Osteoblast (primary cell): ENCODE measurements at regions not wholly inside any gene's neighbourhood (a gene's known extent, or its start where the extent isn't known, plus 50 kb on each side); places are given as distances from the start of the nearest gene placed in this dataset.
"Not testable (repeated sequence)": the region's sequence is repeated elsewhere in the genome, so short reads cannot be mapped to it uniquely, and the experiment has no call there.

Experiments
- DNase-seq: peaks from one replicate; pipeline ENCODE4 v3.0.0; 2011; ENCODE audit warnings: low spot score, mixed read lengths; ENCODE audit not compliant: insufficient read length; ENCODE audit errors: missing footprints
- H2AFZ ChIP-seq: 2 replicates; pipeline ENCODE4 v1.6.0; 2011; ENCODE audit warnings: mild to moderate bottlenecking, low read length
- H3K27ac ChIP-seq: 2 replicates; pipeline ENCODE4 v1.5.1; 2011; ENCODE audit warnings: mild to moderate bottlenecking, low read depth, low read length, moderate library complexity
- H3K27me3 ChIP-seq: 2 replicates; pipeline ENCODE4 v1.6.0; 2012; ENCODE audit warnings: mild to moderate bottlenecking, control low read depth, inconsistent platforms, low read length, moderate library complexity; ENCODE audit not compliant: insufficient read depth
- H3K36me3 ChIP-seq: 2 replicates; pipeline ENCODE4 v1.5.1; 2011; ENCODE audit warnings: mild to moderate bottlenecking, low read length, control low read depth, moderate library complexity; ENCODE audit not compliant: insufficient read depth
- H3K4me1 ChIP-seq: 2 replicates; pipeline ENCODE4 v1.5.1; 2011; ENCODE audit warnings: mild to moderate bottlenecking, low read length, control low read depth, moderate library complexity; ENCODE audit not compliant: insufficient read depth
- H3K4me2 ChIP-seq: 2 replicates; pipeline ENCODE4 v1.6.0; 2011; ENCODE audit warnings: mild to moderate bottlenecking, low read length; ENCODE audit not compliant: insufficient read depth
- H3K4me3 ChIP-seq: fragments of 200-600 bp; sonication (generic); 3 replicates; pipeline ENCODE4 v1.5.1; 2012; ENCODE audit warnings: mild to moderate bottlenecking, low read length, inconsistent platforms; ENCODE audit not compliant: insufficient read depth
- H3K79me2 ChIP-seq: 2 replicates; pipeline ENCODE4 v1.6.0; 2012; ENCODE audit warnings: mild to moderate bottlenecking, low read length, control low read depth, inconsistent platforms; ENCODE audit not compliant: insufficient read depth
- H3K9me3 ChIP-seq: 2 replicates; pipeline ENCODE4 v1.5.1; 2011; ENCODE audit warnings: low read depth, low read length, control low read depth
- H4K20me1 ChIP-seq: 2 replicates; pipeline ENCODE4 v1.6.0; 2012; ENCODE audit warnings: mild to moderate bottlenecking, low read length, control low read depth; ENCODE audit not compliant: insufficient read depth
- TF ChIP-seq, protein P1 (sequence below): IDR thresholded peaks from 2 replicates; pipeline ENCODE4 v1.5.1; 2011; ENCODE audit warnings: mild to moderate bottlenecking, low read depth, low read length, moderate library complexity; ENCODE audit errors: extremely low read depth

DNA sequence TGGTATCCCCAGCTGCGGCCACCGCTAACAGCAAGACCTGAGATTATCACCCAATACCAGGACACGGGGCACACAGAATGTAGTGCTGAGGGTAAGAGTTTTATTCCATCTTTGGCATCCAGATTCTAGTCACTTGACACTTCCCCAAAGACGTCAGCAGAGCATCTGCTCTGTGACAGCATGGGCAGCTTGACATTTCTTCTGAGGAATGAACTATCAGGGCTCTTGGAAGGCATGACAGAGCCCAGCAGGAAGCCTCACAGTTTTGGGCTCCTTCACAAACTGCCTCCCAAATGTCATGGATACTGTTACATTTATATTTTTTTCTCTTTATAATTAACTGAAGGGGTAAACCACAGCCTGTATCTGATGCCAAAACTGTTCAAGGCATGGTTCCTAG, 1010.7 kb downstream of the TDRD15 start:
- Histone ChIP-seq H3K9me3 (no peaks in the 10 kb centered on the region), H3K4me3 (no peak overlapping the region), H3K79me2 (no peaks in the 10 kb centered on the region), H3K27ac (no peak overlapping the region), H2AFZ (no peak overlapping the region), H3K27me3 (no peaks in the 10 kb centered on the region), H3K4me2 (no peak overlapping the region), H4K20me1 (no peaks in the 10 kb centered on the region), H3K36me3 (no peaks in the 10 kb centered on the region), H3K4me1 (no peaks in the 10 kb centered on the region)
- no peak for DNase-seq
- TF ChIP-seq, protein P1, sequence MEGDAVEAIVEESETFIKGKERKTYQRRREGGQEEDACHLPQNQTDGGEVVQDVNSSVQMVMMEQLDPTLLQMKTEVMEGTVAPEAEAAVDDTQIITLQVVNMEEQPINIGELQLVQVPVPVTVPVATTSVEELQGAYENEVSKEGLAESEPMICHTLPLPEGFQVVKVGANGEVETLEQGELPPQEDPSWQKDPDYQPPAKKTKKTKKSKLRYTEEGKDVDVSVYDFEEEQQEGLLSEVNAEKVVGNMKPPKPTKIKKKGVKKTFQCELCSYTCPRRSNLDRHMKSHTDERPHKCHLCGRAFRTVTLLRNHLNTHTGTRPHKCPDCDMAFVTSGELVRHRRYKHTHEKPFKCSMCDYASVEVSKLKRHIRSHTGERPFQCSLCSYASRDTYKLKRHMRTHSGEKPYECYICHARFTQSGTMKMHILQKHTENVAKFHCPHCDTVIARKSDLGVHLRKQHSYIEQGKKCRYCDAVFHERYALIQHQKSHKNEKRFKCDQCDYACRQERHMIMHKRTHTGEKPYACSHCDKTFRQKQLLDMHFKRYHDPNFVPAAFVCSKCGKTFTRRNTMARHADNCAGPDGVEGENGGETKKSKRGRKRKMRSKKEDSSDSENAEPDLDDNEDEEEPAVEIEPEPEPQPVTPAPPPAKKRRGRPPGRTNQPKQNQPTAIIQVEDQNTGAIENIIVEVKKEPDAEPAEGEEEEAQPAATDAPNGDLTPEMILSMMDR, result no peak

DNA sequence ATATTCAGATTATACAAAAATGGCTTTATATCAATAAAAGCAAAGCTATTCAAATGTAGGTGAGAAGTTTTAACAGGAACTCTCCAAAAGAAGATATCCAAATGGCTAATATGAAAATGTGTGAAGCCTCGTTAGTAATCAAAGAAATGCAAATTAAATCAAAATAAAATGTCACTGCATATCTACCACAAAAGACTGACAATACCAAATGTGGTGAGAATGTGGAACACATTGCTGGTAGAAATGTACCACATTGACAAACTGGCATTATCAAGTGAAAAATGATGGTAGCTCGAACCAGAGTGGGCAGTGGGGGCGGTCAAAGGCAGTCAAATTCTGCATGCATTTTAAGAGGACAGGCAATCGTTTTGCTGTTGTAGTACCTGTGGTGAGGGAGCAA, 1012.7 kb downstream of the TDRD15 start:
- no peaks in the 10 kb centered on the region for H3K9me3 ChIP-seq
- H2AFZ ChIP-seq, result no peak overlapping the region
- H3K4me3 ChIP-seq, result no peak overlapping the region
- H3K4me1 ChIP-seq, result no peaks in the 10 kb centered on the region
- H3K79me2 ChIP-seq, result no peaks in the 10 kb centered on the region
- no peaks in the 10 kb centered on the region for H3K27me3 ChIP-seq
- H4K20me1 ChIP-seq, result no peaks in the 10 kb centered on the region
- no peak overlapping the region for H3K27ac ChIP-seq
- TF ChIP-seq, protein P1, result no peak
- no peak for DNase-seq
- no peaks in the 10 kb centered on the region for H3K36me3 ChIP-seq
- H3K4me2 ChIP-seq, result no peak overlapping the region

DNA sequence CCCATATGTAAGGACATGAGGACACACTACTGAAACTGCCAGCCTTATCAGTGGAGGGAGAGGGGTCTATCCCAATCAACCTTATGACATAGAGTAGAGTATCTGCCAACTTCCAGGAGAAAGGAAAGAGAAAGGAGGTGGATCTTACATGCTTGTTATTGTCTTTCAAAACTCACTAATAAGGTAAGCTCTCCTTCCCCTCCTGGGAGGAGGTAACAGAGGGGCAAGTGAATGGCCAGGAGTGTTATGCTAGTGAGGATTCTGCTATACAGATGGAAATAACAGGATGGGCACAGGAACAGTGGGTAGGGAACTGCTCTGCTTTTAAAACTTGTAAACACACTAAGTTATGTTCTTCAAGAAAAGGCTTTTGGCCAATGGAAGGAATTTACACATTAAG, 1020.1 kb downstream of the TDRD15 start:
- TF ChIP-seq, protein P1, result no peak
- Histone ChIP-seq H3K4me1 (no peaks in the 10 kb centered on the region), H2AFZ (no peak overlapping the region)

DNA sequence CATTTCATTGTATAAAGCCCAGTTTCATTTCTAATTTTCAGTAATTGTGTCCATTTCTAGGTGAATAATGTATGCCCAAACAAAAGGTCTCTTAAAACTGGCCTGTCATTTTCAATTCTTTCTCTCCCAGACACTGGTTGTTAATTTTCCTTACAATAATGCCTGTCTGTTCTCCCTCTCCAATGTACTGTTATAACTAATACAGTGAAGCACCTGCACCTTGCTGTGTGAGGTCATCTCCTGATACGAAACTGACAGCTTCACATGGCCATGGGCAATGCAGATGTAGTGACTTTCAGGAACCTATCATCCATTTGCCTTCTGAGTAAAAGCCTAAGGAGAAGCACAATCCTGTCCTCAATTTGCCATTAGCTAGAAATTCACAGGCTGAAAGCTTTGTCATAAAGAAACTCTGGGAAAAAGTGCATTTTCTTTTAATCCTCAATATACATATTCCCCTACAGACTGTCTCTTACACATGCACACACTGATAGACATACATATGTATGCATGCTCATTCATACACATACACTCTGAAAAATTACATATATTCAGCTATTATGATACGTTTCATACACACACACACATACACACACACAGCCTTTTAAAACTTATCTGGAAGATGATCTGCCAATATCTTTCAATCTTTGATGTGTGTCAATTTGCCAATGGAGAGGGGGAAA, 1030.3 kb downstream of the TDRD15 start:
- no peaks in the 10 kb centered on the region for H3K9me3 ChIP-seq
- H3K4me2 ChIP-seq, result no peak overlapping the region
- no peaks in the 10 kb centered on the region for H3K36me3 ChIP-seq
- H3K4me3 ChIP-seq, result no peak overlapping the region
- no peaks in the 10 kb centered on the region for H3K27me3 ChIP-seq
- H3K79me2 ChIP-seq, result no peaks in the 10 kb centered on the region
- DNase-seq, result no peak
- TF ChIP-seq, protein P1, result no peak
- no peaks in the 10 kb centered on the region for H3K4me1 ChIP-seq
- H2AFZ ChIP-seq, result no peak overlapping the region
- H4K20me1 ChIP-seq, result no peaks in the 10 kb centered on the region
- H3K27ac ChIP-seq, result no peak overlapping the region

More for the DNA sequence above, 1020.1 kb downstream of the TDRD15 start:
- no peak for DNase-seq
- H3K4me2 ChIP-seq, result no peak overlapping the region
- H3K27ac ChIP-seq, result no peak overlapping the region
- H3K79me2 ChIP-seq, result no peaks in the 10 kb centered on the region
- H4K20me1 ChIP-seq, result no peaks in the 10 kb centered on the region
- H3K9me3 ChIP-seq, result no peaks in the 10 kb centered on the region
- H3K4me3 ChIP-seq, result no peak overlapping the region
- H3K27me3 ChIP-seq, result no peaks in the 10 kb centered on the region
- H3K36me3 ChIP-seq, result no peaks in the 10 kb centered on the region

DNA sequence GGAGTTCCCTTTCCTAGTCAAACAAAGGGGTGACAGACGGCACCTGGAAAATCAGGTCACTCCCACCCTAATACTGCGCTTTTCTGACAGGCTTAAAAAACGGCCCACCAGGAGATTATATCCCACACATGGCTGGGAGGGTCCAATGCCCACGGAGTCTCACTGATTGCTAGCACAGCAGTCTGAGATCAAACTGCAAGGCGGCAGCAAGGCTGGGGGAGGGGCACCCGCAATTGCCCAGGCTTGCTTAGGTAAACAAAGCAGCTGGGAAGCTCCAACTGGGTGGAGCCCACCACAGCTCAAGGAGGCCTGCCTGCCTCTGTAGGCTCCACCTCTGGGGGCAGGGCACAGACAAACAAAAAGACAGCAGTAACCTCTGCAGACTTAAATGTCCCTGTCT, 1032.9 kb downstream of the TDRD15 start:
- not testable (repeated sequence) for H2AFZ ChIP-seq, H3K36me3 ChIP-seq, H3K4me3 ChIP-seq, H3K4me1 ChIP-seq, H3K4me2 ChIP-seq, H3K79me2 ChIP-seq, H3K27me3 ChIP-seq, H3K27ac ChIP-seq, H3K9me3 ChIP-seq, H4K20me1 ChIP-seq, DNase-seq
